Activated CD4-positive, CD25-positive, alpha-beta regulatory T cell (primary cell): ENCODE measurements at regions not wholly inside any gene's neighbourhood (a gene's known extent, or its start where the extent isn't known, plus 50 kb on each side); places are given as distances from the start of the nearest gene placed in this dataset.

ENCODE experiments used
- DNase-seq, 4 experiments: peaks; one replicate each; lab custom pipeline; 2025; lab: John Stamatoyannopoulos, UW

- no peak for DNase-seq
Measured at GRCh38 chr13:79711631-79712030, 230.7 kb downstream of the NDFIP2 start.

- DNase-seq: no peak
Measured at GRCh38 chr13:79710376-79710775, 229.4 kb downstream of the NDFIP2 start.

- no peak for DNase-seq
Measured at GRCh38 chr13:79709471-79709870, 228.5 kb downstream of the NDFIP2 start.

GRCh38 chr13:79703772-79704171, 222.8 kb downstream of the NDFIP2 start:
- no peak for DNase-seq

- no peak for DNase-seq
Measured at GRCh38 chr13:79695754-79696153, 214.8 kb downstream of the NDFIP2 start.

GRCh38 chr13:79692846-79693245, 211.9 kb downstream of the NDFIP2 start:
- DNase-seq: no peak

- DNase-seq: no peak
Measured at GRCh38 chr13:79691826-79692225, 210.9 kb downstream of the NDFIP2 start.

GRCh38 chr13:79688741-79689140, 207.8 kb downstream of the NDFIP2 start:
- DNase-seq: no peak

- DNase-seq: no peak
Measured at GRCh38 chr13:79686441-79686840, 205.5 kb downstream of the NDFIP2 start.

- DNase-seq: no peak
Measured at GRCh38 chr13:79684371-79684770, 203.4 kb downstream of the NDFIP2 start.

GRCh38 chr13:79682164-79682563, 201.2 kb downstream of the NDFIP2 start:
- no peak for DNase-seq

- DNase-seq: no peak
Measured at GRCh38 chr13:79681069-79681468, 200.1 kb downstream of the NDFIP2 start.

- DNase-seq: no peak
Measured at GRCh38 chr13:79680485-79680884, 199.5 kb downstream of the NDFIP2 start.

- no peak for DNase-seq
Measured at GRCh38 chr13:79679334-79679733, 198.4 kb downstream of the NDFIP2 start.

GRCh38 chr13:79678100-79678499, 197.1 kb downstream of the NDFIP2 start:
- DNase-seq: no peak

- DNase-seq: no peak
Measured at GRCh38 chr13:79675931-79676660, 195.1 kb downstream of the NDFIP2 start.

- no peak for DNase-seq
Measured at GRCh38 chr13:79674765-79675515, 194.0 kb downstream of the NDFIP2 start.

- DNase-seq: no peak
Measured at GRCh38 chr13:79673993-79674377, 193.0 kb downstream of the NDFIP2 start.

GRCh38 chr13:79673310-79673992, 192.5 kb downstream of the NDFIP2 start:
- no peak for DNase-seq

GRCh38 chr13:79671420-79671819, 190.5 kb downstream of the NDFIP2 start:
- DNase-seq: no peak

- DNase-seq: no peak
Measured at GRCh38 chr13:79668201-79668752, 187.3 kb downstream of the NDFIP2 start.

- no peak for DNase-seq
Measured at GRCh38 chr13:79667771-79668170, 186.8 kb downstream of the NDFIP2 start.
